Liver (tissue), 3 donors: ENCODE measurements at regions not wholly inside any gene's neighbourhood (a gene's known extent, or its start where the extent isn't known, plus 50 kb on each side); places are given as distances from the start of the nearest gene placed in this dataset.

Experiments used
- ATF3 ChIP-seq: IDR thresholded peaks from 2 replicates; pipeline ENCODE4 v1.6.1; 2016; ENCODE audit warnings: antibody characterized with exemption
- FOXA1 ChIP-seq: IDR thresholded peaks from 2 replicates; pipeline ENCODE4 v1.6.1; 2016; ENCODE audit warnings: antibody characterized with exemption
- GABPA ChIP-seq, 2 donors: IDR thresholded peaks in 1 of 2; conservative IDR thresholded peaks in 1 of 2; 2 replicates each; pipeline ENCODE4 v1.6.1; 2016; ENCODE audit warnings: antibody characterized with exemption in 2 of 2, mild to moderate bottlenecking in 1 of 2, moderate library complexity in 1 of 2
- JUND ChIP-seq, 2 donors: IDR thresholded peaks; 2 replicates each; pipeline ENCODE4 v1.6.1; 2016; ENCODE audit warnings: antibody characterized with exemption in 2 of 2
- REST ChIP-seq: IDR thresholded peaks from 2 replicates; pipeline ENCODE4 v1.6.1; 2016; ENCODE audit warnings: antibody characterized with exemption, mild to moderate bottlenecking
- RXRA ChIP-seq, 2 donors: IDR thresholded peaks; 2 replicates each; pipeline ENCODE4 v1.6.1; 2017 to 2018; ENCODE audit warnings: antibody characterized with exemption in 2 of 2, mild to moderate bottlenecking in 1 of 2
- SP1 ChIP-seq: IDR thresholded peaks from 2 replicates; pipeline ENCODE4 v1.6.1; 2018; ENCODE audit warnings: antibody characterized with exemption, mild to moderate bottlenecking
- TAF1 ChIP-seq: conservative IDR thresholded peaks from 2 replicates; pipeline ENCODE4 v1.6.1; 2016; ENCODE audit warnings: antibody characterized with exemption, mild to moderate bottlenecking
- YY1 ChIP-seq: IDR thresholded peaks from 2 replicates; pipeline ENCODE4 v1.6.1; 2016; ENCODE audit warnings: antibody characterized with exemption, mild to moderate bottlenecking
- ZBTB33 ChIP-seq: IDR thresholded peaks from 2 replicates; pipeline ENCODE4 v1.6.1; 2016; ENCODE audit warnings: antibody characterized with exemption
- TF ChIP-seq, protein P1 (sequence below): fragments of 150-350 bp; IDR thresholded peaks from 2 replicates; pipeline ENCODE4 v1.5.1; 2017; ENCODE audit warnings: improper control_type of control experiment, low read depth, low read length; ENCODE audit not compliant: missing input control
- donor health status: healthy.
- donor health status: healthy.

DNA sequence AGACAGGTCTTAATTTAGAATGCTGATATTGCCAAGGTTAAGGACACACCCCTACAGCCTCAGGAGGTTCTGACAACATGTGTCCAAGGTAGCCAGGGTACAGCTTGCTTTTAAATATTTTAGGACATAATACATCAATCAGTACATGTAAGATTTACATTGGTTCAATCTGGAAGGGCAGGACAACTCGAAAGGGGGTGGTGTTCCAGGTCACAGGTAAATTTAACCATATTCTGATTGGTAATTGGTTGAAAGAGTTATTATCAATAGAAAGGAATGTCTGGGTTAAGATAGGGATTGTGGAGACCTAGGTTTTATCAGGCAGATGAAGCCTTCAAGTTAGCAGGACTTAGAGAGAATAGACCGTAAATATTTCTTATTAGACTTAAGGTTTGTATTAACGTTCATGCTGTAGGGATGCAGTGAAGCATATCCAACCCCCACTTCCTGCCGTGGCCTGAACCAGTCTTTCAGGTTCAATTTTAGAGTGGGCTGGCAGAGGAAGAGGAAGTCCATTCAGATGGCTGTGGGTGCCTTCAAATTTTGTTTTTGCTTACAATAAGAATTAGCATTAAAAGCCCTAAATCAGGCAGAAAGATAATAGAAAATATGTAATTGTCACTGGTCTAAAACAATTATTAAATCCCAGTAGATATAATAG, 136.5 kb upstream of the GALNTL6 start:
- TF ChIP-seq, protein P1, sequence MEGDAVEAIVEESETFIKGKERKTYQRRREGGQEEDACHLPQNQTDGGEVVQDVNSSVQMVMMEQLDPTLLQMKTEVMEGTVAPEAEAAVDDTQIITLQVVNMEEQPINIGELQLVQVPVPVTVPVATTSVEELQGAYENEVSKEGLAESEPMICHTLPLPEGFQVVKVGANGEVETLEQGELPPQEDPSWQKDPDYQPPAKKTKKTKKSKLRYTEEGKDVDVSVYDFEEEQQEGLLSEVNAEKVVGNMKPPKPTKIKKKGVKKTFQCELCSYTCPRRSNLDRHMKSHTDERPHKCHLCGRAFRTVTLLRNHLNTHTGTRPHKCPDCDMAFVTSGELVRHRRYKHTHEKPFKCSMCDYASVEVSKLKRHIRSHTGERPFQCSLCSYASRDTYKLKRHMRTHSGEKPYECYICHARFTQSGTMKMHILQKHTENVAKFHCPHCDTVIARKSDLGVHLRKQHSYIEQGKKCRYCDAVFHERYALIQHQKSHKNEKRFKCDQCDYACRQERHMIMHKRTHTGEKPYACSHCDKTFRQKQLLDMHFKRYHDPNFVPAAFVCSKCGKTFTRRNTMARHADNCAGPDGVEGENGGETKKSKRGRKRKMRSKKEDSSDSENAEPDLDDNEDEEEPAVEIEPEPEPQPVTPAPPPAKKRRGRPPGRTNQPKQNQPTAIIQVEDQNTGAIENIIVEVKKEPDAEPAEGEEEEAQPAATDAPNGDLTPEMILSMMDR, result no peak
- TF ChIP-seq FOXA1 (no peak), ZBTB33 (no peak), RXRA (IDR thresholded peaks at IDR 0.05) (no peak), TAF1 (no peak), ATF3 (no peak), REST (no peak), YY1 (no peak), JUND (IDR thresholded peaks at IDR 0.05) (no peak), SP1 (no peak), GABPA (IDR thresholded peaks at IDR 0.05 in 1 of 2, conservative IDR thresholded peaks at IDR 0.05 in 1 of 2) (no peak)
